B cell (primary cell): ENCODE measurements at regions not wholly inside any gene's neighbourhood (a gene's known extent, or its start where the extent isn't known, plus 50 kb on each side); places are given as distances from the start of the nearest gene placed in this dataset.

ENCODE experiments used
- EZH2 ChIP-seq: IDR thresholded peaks from 2 replicates; pipeline ENCODE4 v1.6.1; 2012; ENCODE audit warnings: borderline replicate concordance, low read depth, mild to moderate bottlenecking, moderate library complexity, low read length; ENCODE audit not compliant: insufficient read depth, poor library complexity, severe bottlenecking
- TF ChIP-seq, protein P1 (sequence below): fragments of 200-600 bp; IDR thresholded peaks from one replicate; pipeline ENCODE4 v1.8.0; 2022; ENCODE audit warnings: antibody characterized with exemption, mild to moderate bottlenecking

DNA sequence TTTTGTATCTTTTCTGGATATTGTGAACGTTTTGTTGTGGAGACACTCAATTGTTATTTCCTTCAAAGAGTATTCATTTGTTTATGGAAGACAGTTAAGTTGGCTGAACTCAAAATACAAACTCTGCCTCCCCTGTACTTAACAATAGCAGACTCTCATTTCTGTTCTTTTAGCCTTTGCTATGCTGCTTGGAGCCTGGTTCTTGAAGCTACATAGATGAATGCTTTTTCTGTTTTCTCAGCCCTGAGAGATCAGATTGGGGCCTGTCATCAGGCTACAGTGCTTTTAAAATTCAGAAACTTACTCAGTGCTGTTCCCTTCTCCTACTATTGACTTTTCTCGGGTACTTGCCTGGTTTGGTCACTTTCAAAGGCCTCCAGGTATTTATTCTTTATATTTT is 215.7 kb upstream of the LYPLAL1 start:
- TF ChIP-seq, protein P1, sequence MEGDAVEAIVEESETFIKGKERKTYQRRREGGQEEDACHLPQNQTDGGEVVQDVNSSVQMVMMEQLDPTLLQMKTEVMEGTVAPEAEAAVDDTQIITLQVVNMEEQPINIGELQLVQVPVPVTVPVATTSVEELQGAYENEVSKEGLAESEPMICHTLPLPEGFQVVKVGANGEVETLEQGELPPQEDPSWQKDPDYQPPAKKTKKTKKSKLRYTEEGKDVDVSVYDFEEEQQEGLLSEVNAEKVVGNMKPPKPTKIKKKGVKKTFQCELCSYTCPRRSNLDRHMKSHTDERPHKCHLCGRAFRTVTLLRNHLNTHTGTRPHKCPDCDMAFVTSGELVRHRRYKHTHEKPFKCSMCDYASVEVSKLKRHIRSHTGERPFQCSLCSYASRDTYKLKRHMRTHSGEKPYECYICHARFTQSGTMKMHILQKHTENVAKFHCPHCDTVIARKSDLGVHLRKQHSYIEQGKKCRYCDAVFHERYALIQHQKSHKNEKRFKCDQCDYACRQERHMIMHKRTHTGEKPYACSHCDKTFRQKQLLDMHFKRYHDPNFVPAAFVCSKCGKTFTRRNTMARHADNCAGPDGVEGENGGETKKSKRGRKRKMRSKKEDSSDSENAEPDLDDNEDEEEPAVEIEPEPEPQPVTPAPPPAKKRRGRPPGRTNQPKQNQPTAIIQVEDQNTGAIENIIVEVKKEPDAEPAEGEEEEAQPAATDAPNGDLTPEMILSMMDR: no peak
- no peak for TF ChIP-seq EZH2
